ENCODE measurements at regions not wholly inside any gene's neighbourhood (a gene's known extent, or its start where the extent isn't known, plus 50 kb on each side); places are given as distances from the start of the nearest gene placed in this dataset.

- ATAC-seq (no peak), DNase-seq (no peak)
- intact Hi-C loops (cut with DNase I, micrococcal nuclease) = no loop called here
Observed at GRCh38 chr20:60591172-60591799, 633.1 kb downstream of the CDH26 start.

- no peak for DNase-seq
- no peak for ATAC-seq
- intact Hi-C loops (cut with DNase I, micrococcal nuclease) = no loop called here
Observed at GRCh38 chr20:60598528-60598927, 640.3 kb downstream of the CDH26 start.

- intact Hi-C loops (cut with DNase I, micrococcal nuclease) = no loop called here
- no peak for DNase-seq
- ATAC-seq = no peak
Observed at GRCh38 chr20:60599381-60599780, 641.2 kb downstream of the CDH26 start.

- no peak for ATAC-seq
- no peak for DNase-seq
- intact Hi-C loops (cut with DNase I, micrococcal nuclease) = no loop called here
Observed at GRCh38 chr20:60600036-60600435, 641.8 kb downstream of the CDH26 start.

GRCh38 chr20:60624066-60624465, 628.0 kb upstream of the CDH4 start:
- intact Hi-C loops (cut with DNase I, micrococcal nuclease) = no loop called here
- ATAC-seq (no peak), DNase-seq (no peak)

GRCh38 chr20:60627751-60628565, 624.1 kb upstream of the CDH4 start:
- DNase-seq = no peak
- intact Hi-C loops (cut with DNase I, micrococcal nuclease) = no loop called here
- ATAC-seq = no peak

GRCh38 chr20:60628749-60629148, 623.3 kb upstream of the CDH4 start:
- DNase-seq = no peak
- intact Hi-C loops (cut with DNase I, micrococcal nuclease) = no loop called here
- ATAC-seq = no peak

- intact Hi-C loops (cut with DNase I, micrococcal nuclease) = no loop called here
- ATAC-seq (no peak), DNase-seq (no peak)
Observed at GRCh38 chr20:60629206-60629605, 622.9 kb upstream of the CDH4 start.

GRCh38 chr20:60630609-60631008, 621.5 kb upstream of the CDH4 start:
- ATAC-seq (no peak), DNase-seq (no peak)
- intact Hi-C loops (cut with DNase I, micrococcal nuclease) = no loop called here

GRCh38 chr20:60631585-60632287, 620.3 kb upstream of the CDH4 start:
- DNase-seq (no peak), ATAC-seq (no peak)
- intact Hi-C loops (cut with DNase I, micrococcal nuclease) = no loop called here

GRCh38 chr20:60632391-60633262, 619.4 kb upstream of the CDH4 start:
- DNase-seq = no peak
- intact Hi-C loops (cut with DNase I, micrococcal nuclease) = no loop called here
- ATAC-seq = no peak

- intact Hi-C loops (cut with DNase I, micrococcal nuclease) = no loop called here
- no peak for DNase-seq
Observed at GRCh38 chr20:60634491-60635172, 617.4 kb upstream of the CDH4 start.

GRCh38 chr20:60636417-60636816, 615.6 kb upstream of the CDH4 start:
- intact Hi-C loops (cut with DNase I, micrococcal nuclease) = no loop called here
- no peak for DNase-seq
- no peak for ATAC-seq

More at GRCh38 chr20:60634491-60635172, 617.4 kb upstream of the CDH4 start:
- no peak for ATAC-seq

- intact Hi-C loops (cut with DNase I, micrococcal nuclease) = no loop called here
Observed at GRCh38 chr20:60637801-60638200, 614.3 kb upstream of the CDH4 start.

GRCh38 chr20:60638430-60639098, 613.5 kb upstream of the CDH4 start:
- intact Hi-C loops (cut with DNase I, micrococcal nuclease) = no loop called here
- ATAC-seq = no peak
- DNase-seq = no peak

More at GRCh38 chr20:60637801-60638200, 614.3 kb upstream of the CDH4 start:
- ATAC-seq (no peak), DNase-seq (no peak)

GRCh38 chr20:60641879-60642447, 610.1 kb upstream of the CDH4 start:
- DNase-seq (no peak), ATAC-seq (no peak)
- intact Hi-C loops (cut with DNase I, micrococcal nuclease) = no loop called here

GRCh38 chr20:60642541-60642940, 609.5 kb upstream of the CDH4 start:
- DNase-seq (no peak), ATAC-seq (no peak)
- intact Hi-C loops (cut with DNase I, micrococcal nuclease) = no loop called here

- ATAC-seq (no peak), DNase-seq (no peak)
- intact Hi-C loops (cut with DNase I, micrococcal nuclease) = no loop called here
Observed at GRCh38 chr20:60648556-60648955, 603.5 kb upstream of the CDH4 start.
